HG02642 (cell line): ENCODE measurements at regions not wholly inside any gene's neighbourhood (a gene's known extent, or its start where the extent isn't known, plus 50 kb on each side); places are given as distances from the start of the nearest gene placed in this dataset.

ENCODE experiments used
- ATAC-seq: cut with Tn5 transposase; IDR thresholded peaks from one replicate; pipeline ENCODE4 v1.9.1; 2021; ENCODE audit warnings: mild to moderate bottlenecking; ENCODE audit not compliant: unreplicated experiment, poor library complexity

GRCh38 chr3:16658004-16658924 lies 53.0 kb upstream of the DAZL start:
- no peak for ATAC-seq

GRCh38 chr3:16658925-16659793 lies 53.9 kb upstream of the DAZL start:
- no peak for ATAC-seq

GRCh38 chr3:16663854-16664712 lies 58.9 kb upstream of the DAZL start:
- ATAC-seq = no peak

- ATAC-seq = no peak
Observed at GRCh38 chr3:16665282-16665741, 60.1 kb upstream of the DAZL start.

GRCh38 chr3:16666206-16666605 lies 61.0 kb upstream of the DAZL start:
- no peak for ATAC-seq

GRCh38 chr3:16667633-16668032 lies 62.4 kb upstream of the DAZL start:
- no peak for ATAC-seq

GRCh38 chr3:16668776-16669545 lies 63.7 kb upstream of the DAZL start:
- ATAC-seq = no peak

GRCh38 chr3:16670191-16670590 lies 65.0 kb upstream of the DAZL start:
- ATAC-seq = no peak

GRCh38 chr3:16671690-16672089 lies 66.5 kb upstream of the DAZL start:
- no peak for ATAC-seq

- no peak for ATAC-seq
Observed at GRCh38 chr3:16673530-16673929, 68.3 kb upstream of the DAZL start.

GRCh38 chr3:16675805-16676204 lies 70.6 kb upstream of the DAZL start:
- ATAC-seq = no peak

- no peak for ATAC-seq
Observed at GRCh38 chr3:16686679-16687078, 81.5 kb upstream of the DAZL start.

GRCh38 chr3:16687221-16687620 lies 82.0 kb upstream of the DAZL start:
- ATAC-seq = no peak

GRCh38 chr3:16692486-16693344 lies 87.5 kb upstream of the DAZL start:
- no peak for ATAC-seq

GRCh38 chr3:16693820-16694219 lies 88.6 kb upstream of the DAZL start:
- no peak for ATAC-seq

- no peak for ATAC-seq
Observed at GRCh38 chr3:16695710-16696109, 90.5 kb upstream of the DAZL start.

- ATAC-seq = no peak
Observed at GRCh38 chr3:16697443-16698147, 92.4 kb upstream of the DAZL start.

GRCh38 chr3:16700651-16701050 lies 95.4 kb upstream of the DAZL start:
- ATAC-seq = no peak
